ENCODE measurements at regions not wholly inside any gene's neighbourhood (a gene's known extent, or its start where the extent isn't known, plus 50 kb on each side); places are given as distances from the start of the nearest gene placed in this dataset.

DNA sequence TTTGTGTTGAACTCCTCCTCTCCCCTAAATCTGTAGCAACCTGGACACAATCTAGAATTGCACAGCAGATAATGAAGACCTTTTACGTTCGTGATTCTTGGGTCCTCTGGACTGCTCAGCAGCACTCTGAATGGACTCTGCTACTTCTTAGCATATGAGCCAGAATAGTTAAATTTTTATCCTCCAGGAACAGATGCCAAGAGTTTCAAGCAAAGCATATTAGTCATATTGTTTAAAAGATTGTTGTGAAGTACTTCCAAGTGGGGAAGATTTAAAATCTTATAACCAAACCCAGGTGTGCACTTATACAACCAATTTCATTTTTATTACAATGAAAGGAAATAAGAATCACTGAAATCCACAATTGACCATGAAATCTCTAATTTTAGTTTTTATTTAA, 118.9 kb upstream of the EXOC2 start:
- peaks cover 16% of the 10 kb centered on the region for H3K4me1 Mint-ChIP-seq
- H3K4me3 Mint-ChIP-seq, result no peak overlapping the region
- no peaks in the 10 kb centered on the region for H3K9me3 ChIP-seq (replicated peaks in 1 of 2; ENCODE audit: control insufficient read depth in 1 of 2, insufficient read depth in 1 of 2, low read length in 2 of 2)
- H3K27me3 ChIP-seq (ENCODE audit: control insufficient read depth in 2 of 2, insufficient read depth in 2 of 2, low read length in 2 of 2), result peaks cover 0 to under 1% of the 10 kb centered on the region in 2 donors
- H3K27me3 Mint-ChIP-seq (ENCODE audit: low read depth in 3 of 3), result peaks cover 0 to 2% (median 0%) of the 10 kb centered on the region in 3 donors
- no peak overlapping the region for H3K27ac Mint-ChIP-seq
- no peak overlapping the region for H3K27ac ChIP-seq (ENCODE audit: low read depth in 1 of 2, low read length in 2 of 2)
- intact Hi-C loops (cut with micrococcal nuclease), result no loop called here
- TF ChIP-seq, protein P1, sequence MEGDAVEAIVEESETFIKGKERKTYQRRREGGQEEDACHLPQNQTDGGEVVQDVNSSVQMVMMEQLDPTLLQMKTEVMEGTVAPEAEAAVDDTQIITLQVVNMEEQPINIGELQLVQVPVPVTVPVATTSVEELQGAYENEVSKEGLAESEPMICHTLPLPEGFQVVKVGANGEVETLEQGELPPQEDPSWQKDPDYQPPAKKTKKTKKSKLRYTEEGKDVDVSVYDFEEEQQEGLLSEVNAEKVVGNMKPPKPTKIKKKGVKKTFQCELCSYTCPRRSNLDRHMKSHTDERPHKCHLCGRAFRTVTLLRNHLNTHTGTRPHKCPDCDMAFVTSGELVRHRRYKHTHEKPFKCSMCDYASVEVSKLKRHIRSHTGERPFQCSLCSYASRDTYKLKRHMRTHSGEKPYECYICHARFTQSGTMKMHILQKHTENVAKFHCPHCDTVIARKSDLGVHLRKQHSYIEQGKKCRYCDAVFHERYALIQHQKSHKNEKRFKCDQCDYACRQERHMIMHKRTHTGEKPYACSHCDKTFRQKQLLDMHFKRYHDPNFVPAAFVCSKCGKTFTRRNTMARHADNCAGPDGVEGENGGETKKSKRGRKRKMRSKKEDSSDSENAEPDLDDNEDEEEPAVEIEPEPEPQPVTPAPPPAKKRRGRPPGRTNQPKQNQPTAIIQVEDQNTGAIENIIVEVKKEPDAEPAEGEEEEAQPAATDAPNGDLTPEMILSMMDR (IDR thresholded peaks at IDR 0.05), result no peak
- WGBS (ENCODE audit: insufficient coverage), result 100% methylated on average over 1 of the region's 2 CpGs
- H3K4me3 ChIP-seq (replicated peaks in 1 of 3; ENCODE audit: low read depth in 2 of 3, low read length in 3 of 3), result no peak overlapping the region
- DNase-seq, result no peak
- H3K79me2 ChIP-seq (ENCODE audit: insufficient read depth, low read length), result no peaks in the 10 kb centered on the region
- peaks cover 7 to 9% of the 10 kb centered on the region in 2 donors for H3K4me1 ChIP-seq (ENCODE audit: control insufficient read depth in 1 of 2, insufficient read depth in 2 of 2, low read length in 2 of 2)
- no peak overlapping the region for H3K9ac ChIP-seq (ENCODE audit: insufficient read depth, low read length, poor library complexity, severe bottlenecking)
- no peak overlapping the region for H3K4me2 ChIP-seq (replicated peaks; ENCODE audit: extremely low read depth, low read length, poor library complexity, severe bottlenecking)
- peaks cover 0 to 3% of the 10 kb centered on the region in 2 donors for H3K36me3 Mint-ChIP-seq
- H2AFZ ChIP-seq (ENCODE audit: insufficient read depth, low read depth, low read length, poor library complexity, severe bottlenecking), result no peak overlapping the region
- H4K20me1 ChIP-seq (ENCODE audit: insufficient read depth, low read length), result no peaks in the 10 kb centered on the region
- H3K36me3 ChIP-seq (replicated peaks in 1 of 2; ENCODE audit: control insufficient read depth in 1 of 2, insufficient read depth in 2 of 2, low read length in 2 of 2), result no peaks in the 10 kb centered on the region
- no peaks in the 10 kb centered on the region for H3K9me3 Mint-ChIP-seq

DNA sequence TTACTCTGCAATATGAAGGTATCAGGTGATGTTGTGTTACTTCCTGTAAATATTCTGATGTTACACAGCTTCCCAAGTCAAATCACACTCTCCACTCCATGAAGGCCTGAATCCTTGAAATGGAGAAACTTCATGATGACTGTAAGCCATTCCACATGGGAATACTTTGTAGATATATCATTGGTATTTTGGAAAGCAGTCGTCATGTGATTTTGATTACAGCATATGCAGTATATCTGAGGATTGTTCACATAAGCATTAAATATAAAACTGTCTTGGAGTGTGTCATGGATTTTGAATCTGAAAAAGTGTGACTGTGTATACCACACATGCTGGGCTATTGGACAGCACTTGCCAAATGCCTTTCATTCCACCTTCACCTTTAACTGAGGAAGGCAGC, 118.3 kb upstream of the EXOC2 start:
- H3K4me2 ChIP-seq (replicated peaks; ENCODE audit: extremely low read depth, low read length, poor library complexity, severe bottlenecking), result no peak overlapping the region
- no peaks in the 10 kb centered on the region for H3K79me2 ChIP-seq (ENCODE audit: insufficient read depth, low read length)
- Mint-ChIP-seq H3K27me3 (ENCODE audit: low read depth in 3 of 3) (peaks cover 0 to 2% (median 0%) of the 10 kb centered on the region in 3 donors), H3K4me3 (no peak overlapping the region), H3K4me1 (peaks cover 10% of the 10 kb centered on the region), H3K27ac (no peak overlapping the region), H3K9me3 (no peaks in the 10 kb centered on the region), H3K36me3 (peaks cover 0 to 3% of the 10 kb centered on the region in 2 donors)
- H3K27ac ChIP-seq (ENCODE audit: low read depth in 1 of 2, low read length in 2 of 2), result no peak overlapping the region
- WGBS (ENCODE audit: insufficient coverage), result no CpG with 5 or more reads among the region's 1 CpG
- H3K4me1 ChIP-seq (ENCODE audit: control insufficient read depth in 1 of 2, insufficient read depth in 2 of 2, low read length in 2 of 2), result peaks cover under 1 to 3% of the 10 kb centered on the region in 2 donors
- no peak overlapping the region for H3K4me3 ChIP-seq (replicated peaks in 1 of 3; ENCODE audit: low read depth in 2 of 3, low read length in 3 of 3)
- no peak for DNase-seq
- no peaks in the 10 kb centered on the region for H3K36me3 ChIP-seq (replicated peaks in 1 of 2; ENCODE audit: control insufficient read depth in 1 of 2, insufficient read depth in 2 of 2, low read length in 2 of 2)
- peaks cover 0 to 2% of the 10 kb centered on the region in 2 donors for H3K27me3 ChIP-seq (ENCODE audit: control insufficient read depth in 2 of 2, insufficient read depth in 2 of 2, low read length in 2 of 2)
- H4K20me1 ChIP-seq (ENCODE audit: insufficient read depth, low read length), result no peaks in the 10 kb centered on the region
- H3K9me3 ChIP-seq (replicated peaks in 1 of 2; ENCODE audit: control insufficient read depth in 1 of 2, insufficient read depth in 1 of 2, low read length in 2 of 2), result no peaks in the 10 kb centered on the region
- intact Hi-C loops (cut with micrococcal nuclease), result no loop called here
- H2AFZ ChIP-seq (ENCODE audit: insufficient read depth, low read depth, low read length, poor library complexity, severe bottlenecking), result no peak overlapping the region
- H3K9ac ChIP-seq (ENCODE audit: insufficient read depth, low read length, poor library complexity, severe bottlenecking), result no peak overlapping the region
- TF ChIP-seq, protein P1 (IDR thresholded peaks at IDR 0.05), result no peak
